HCT116 (cell line): ENCODE measurements at regions not wholly inside any gene's neighbourhood (a gene's known extent, or its start where the extent isn't known, plus 50 kb on each side); places are given as distances from the start of the nearest gene placed in this dataset.

ENCODE experiments used
- CTCF ChIP-seq, 3 experiments: fragments of 200-600 bp in 1 of 3; sonication (generic) in 1 of 3; IDR thresholded peaks in 2 of 3; conservative IDR thresholded peaks in 1 of 3; 2 replicates each; pipeline ENCODE4 v1.5.1; 2012 to 2017; ENCODE audit warnings: low read depth in 2 of 3, low read length in 2 of 3, antibody characterized with exemption in 1 of 3, borderline replicate concordance in 1 of 3, control low read depth in 1 of 3, mild to moderate bottlenecking in 1 of 3, mixed read lengths in 1 of 3, mixed run types in 1 of 3, moderate library complexity in 1 of 3; ENCODE audit not compliant: insufficient read depth in 1 of 3
- EZH2 ChIP-seq: fragments of 200-600 bp; sonication (generic); IDR thresholded peaks from 2 replicates; pipeline ENCODE4 v1.6.1; 2017; ENCODE audit warnings: antibody characterized with exemption, mixed run types
- POLR2A ChIP-seq: IDR thresholded peaks from 2 replicates; pipeline ENCODE4 v1.7.0; 2011; ENCODE audit warnings: borderline replicate concordance; ENCODE audit not compliant: insufficient read depth, insufficient read length; ENCODE audit errors: extremely low read depth
- POLR2AphosphoS5 ChIP-seq: IDR thresholded peaks from 2 replicates; pipeline ENCODE4 v1.6.1; 2011; ENCODE audit warnings: mild to moderate bottlenecking, low read depth, low read length, moderate library complexity
- SRF ChIP-seq: IDR thresholded peaks from 2 replicates; pipeline ENCODE4 v1.6.1; 2012; ENCODE audit warnings: low read depth
- YY1 ChIP-seq: IDR thresholded peaks from 2 replicates; pipeline ENCODE4 v1.6.1; 2011; ENCODE audit warnings: low read length, low read depth, moderate library complexity, mild to moderate bottlenecking; ENCODE audit not compliant: insufficient replicate concordance; ENCODE audit errors: extremely low read depth

DNA sequence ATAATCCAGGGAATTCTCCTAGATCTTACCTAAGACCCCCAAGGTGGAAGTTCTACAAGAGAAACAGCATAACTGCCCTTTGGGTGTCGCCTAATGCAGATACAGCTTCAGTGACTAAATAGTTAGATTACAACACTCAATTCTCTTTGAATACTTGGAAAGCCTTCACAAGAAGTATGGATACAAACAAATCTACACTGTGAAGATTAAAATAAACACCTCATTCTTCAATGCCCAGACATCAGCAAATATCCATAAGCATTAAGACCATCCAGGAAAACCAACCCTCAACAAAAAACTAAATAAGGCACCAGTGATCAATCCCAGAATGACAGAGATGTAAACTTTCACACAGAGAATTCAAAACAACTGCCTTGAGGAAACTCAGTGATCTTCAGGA is 963.2 kb downstream of the PLOD2 start:
- TF ChIP-seq SRF (no peak), POLR2AphosphoS5 (no peak), YY1 (no peak), EZH2 (no peak), CTCF (IDR thresholded peaks at IDR 0.05 in 2 of 3, conservative IDR thresholded peaks at IDR 0.05 in 1 of 3; ENCODE audit: borderline replicate concordance in 1 of 3, insufficient read depth in 1 of 3, low read depth in 2 of 3, low read length in 2 of 3) (no peak), POLR2A (no peak)
